ENCODE measurements at regions not wholly inside any gene's neighbourhood (a gene's known extent, or its start where the extent isn't known, plus 50 kb on each side); places are given as distances from the start of the nearest gene placed in this dataset.

DNA sequence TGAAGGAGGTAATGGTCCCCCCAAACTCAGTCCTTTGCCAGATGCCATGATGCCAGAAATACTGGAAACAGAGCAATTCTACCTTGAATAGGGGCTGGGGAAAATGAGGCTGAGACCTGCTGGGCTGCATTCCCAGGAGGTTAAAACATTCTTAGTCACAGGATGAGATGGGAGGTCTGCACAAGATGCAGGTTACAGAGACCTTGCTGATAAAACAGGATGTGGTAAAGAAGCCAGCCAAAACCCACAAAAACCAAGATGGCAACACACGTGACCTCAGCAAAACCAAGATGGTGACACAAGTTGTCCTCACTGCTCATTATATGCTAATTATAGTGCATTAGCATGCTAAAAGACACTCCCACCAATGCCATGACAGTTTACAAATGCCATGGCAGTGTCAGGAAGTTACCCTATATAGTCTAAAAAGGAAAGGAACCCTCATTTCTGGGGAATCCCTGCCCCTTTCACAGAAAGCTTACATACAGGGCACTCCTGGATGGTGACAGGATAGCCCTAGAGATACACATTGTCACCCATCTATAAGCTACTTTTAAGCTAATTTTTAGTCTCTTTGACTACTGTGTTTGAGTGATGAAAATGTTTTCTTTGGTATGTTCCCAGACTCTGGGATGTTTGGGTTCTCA, 979.7 kb downstream of the TBC1D32 start:
- TF ChIP-seq, protein P1, sequence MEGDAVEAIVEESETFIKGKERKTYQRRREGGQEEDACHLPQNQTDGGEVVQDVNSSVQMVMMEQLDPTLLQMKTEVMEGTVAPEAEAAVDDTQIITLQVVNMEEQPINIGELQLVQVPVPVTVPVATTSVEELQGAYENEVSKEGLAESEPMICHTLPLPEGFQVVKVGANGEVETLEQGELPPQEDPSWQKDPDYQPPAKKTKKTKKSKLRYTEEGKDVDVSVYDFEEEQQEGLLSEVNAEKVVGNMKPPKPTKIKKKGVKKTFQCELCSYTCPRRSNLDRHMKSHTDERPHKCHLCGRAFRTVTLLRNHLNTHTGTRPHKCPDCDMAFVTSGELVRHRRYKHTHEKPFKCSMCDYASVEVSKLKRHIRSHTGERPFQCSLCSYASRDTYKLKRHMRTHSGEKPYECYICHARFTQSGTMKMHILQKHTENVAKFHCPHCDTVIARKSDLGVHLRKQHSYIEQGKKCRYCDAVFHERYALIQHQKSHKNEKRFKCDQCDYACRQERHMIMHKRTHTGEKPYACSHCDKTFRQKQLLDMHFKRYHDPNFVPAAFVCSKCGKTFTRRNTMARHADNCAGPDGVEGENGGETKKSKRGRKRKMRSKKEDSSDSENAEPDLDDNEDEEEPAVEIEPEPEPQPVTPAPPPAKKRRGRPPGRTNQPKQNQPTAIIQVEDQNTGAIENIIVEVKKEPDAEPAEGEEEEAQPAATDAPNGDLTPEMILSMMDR (IDR thresholded peaks at IDR 0.05; ENCODE audit: insufficient read depth, low read length), result no peak
- TF ChIP-seq POLR2AphosphoS5 (IDR thresholded peaks at IDR 0.05; ENCODE audit: low read depth), result no peak
- TF ChIP-seq, protein P2, sequence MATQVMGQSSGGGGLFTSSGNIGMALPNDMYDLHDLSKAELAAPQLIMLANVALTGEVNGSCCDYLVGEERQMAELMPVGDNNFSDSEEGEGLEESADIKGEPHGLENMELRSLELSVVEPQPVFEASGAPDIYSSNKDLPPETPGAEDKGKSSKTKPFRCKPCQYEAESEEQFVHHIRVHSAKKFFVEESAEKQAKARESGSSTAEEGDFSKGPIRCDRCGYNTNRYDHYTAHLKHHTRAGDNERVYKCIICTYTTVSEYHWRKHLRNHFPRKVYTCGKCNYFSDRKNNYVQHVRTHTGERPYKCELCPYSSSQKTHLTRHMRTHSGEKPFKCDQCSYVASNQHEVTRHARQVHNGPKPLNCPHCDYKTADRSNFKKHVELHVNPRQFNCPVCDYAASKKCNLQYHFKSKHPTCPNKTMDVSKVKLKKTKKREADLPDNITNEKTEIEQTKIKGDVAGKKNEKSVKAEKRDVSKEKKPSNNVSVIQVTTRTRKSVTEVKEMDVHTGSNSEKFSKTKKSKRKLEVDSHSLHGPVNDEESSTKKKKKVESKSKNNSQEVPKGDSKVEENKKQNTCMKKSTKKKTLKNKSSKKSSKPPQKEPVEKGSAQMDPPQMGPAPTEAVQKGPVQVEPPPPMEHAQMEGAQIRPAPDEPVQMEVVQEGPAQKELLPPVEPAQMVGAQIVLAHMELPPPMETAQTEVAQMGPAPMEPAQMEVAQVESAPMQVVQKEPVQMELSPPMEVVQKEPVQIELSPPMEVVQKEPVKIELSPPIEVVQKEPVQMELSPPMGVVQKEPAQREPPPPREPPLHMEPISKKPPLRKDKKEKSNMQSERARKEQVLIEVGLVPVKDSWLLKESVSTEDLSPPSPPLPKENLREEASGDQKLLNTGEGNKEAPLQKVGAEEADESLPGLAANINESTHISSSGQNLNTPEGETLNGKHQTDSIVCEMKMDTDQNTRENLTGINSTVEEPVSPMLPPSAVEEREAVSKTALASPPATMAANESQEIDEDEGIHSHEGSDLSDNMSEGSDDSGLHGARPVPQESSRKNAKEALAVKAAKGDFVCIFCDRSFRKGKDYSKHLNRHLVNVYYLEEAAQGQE (IDR thresholded peaks at IDR 0.05; ENCODE audit: insufficient replicate concordance, low read depth), result no peak
- no peak for TF ChIP-seq GABPA (IDR thresholded peaks at IDR 0.05; ENCODE audit: low read depth)

Data from HL-60 (cell line).